PC-9 (cell line): ENCODE measurements at regions not wholly inside any gene's neighbourhood (a gene's known extent, or its start where the extent isn't known, plus 50 kb on each side); places are given as distances from the start of the nearest gene placed in this dataset.

Source experiments
- EZH2 ChIP-seq: fragments of 200-600 bp; sonication (generic); IDR thresholded peaks from 2 replicates; pipeline ENCODE4 v1.8.0; 2017; ENCODE audit warnings: antibody characterized with exemption, low read depth
- TF ChIP-seq, protein P1 (sequence below): fragments of 200-600 bp; sonication (generic); conservative IDR thresholded peaks from 2 replicates; pipeline ENCODE4 v1.6.1; 2017; ENCODE audit warnings: mixed run types, antibody characterized with exemption, mild to moderate bottlenecking, moderate library complexity

DNA sequence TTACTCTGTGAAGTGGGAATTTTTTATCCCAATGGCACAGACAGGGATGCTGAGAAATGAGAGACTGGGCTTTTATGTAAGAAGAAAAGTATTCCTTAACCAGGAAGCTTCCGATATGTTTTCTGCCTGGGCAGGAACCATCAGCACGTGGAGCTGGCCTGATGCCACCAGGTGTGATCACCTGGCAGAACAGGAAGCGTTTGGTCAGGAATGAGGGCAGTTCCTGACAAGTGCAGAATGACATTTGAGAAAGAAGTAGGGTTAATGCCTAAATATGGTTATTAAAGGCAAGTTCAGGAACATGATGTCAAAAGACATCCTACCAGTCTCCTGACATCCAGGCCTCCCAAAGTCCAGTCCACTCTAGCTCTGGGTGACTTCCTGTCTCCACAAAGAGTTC is 210.3 kb downstream of the NUAK1 start:
- TF ChIP-seq, protein P1, sequence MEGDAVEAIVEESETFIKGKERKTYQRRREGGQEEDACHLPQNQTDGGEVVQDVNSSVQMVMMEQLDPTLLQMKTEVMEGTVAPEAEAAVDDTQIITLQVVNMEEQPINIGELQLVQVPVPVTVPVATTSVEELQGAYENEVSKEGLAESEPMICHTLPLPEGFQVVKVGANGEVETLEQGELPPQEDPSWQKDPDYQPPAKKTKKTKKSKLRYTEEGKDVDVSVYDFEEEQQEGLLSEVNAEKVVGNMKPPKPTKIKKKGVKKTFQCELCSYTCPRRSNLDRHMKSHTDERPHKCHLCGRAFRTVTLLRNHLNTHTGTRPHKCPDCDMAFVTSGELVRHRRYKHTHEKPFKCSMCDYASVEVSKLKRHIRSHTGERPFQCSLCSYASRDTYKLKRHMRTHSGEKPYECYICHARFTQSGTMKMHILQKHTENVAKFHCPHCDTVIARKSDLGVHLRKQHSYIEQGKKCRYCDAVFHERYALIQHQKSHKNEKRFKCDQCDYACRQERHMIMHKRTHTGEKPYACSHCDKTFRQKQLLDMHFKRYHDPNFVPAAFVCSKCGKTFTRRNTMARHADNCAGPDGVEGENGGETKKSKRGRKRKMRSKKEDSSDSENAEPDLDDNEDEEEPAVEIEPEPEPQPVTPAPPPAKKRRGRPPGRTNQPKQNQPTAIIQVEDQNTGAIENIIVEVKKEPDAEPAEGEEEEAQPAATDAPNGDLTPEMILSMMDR: no peak
- no peak for TF ChIP-seq EZH2
